ENCODE measurements at regions not wholly inside any gene's neighbourhood (a gene's known extent, or its start where the extent isn't known, plus 50 kb on each side); places are given as distances from the start of the nearest gene placed in this dataset.

- DNase-seq (ENCODE audit: extremely low read depth in 1 of 11, low read depth in 9 of 11, low spot score in 4 of 11): no peak
Observed at GRCh38 chr13:106651442-106651841, 83.5 kb upstream of the ARGLU1 start.

- no peak for DNase-seq (ENCODE audit: extremely low read depth in 1 of 11, low read depth in 9 of 11, low spot score in 4 of 11)
Observed at GRCh38 chr13:106650690-106651205, 82.8 kb upstream of the ARGLU1 start.

GRCh38 chr13:106649495-106649894 is 81.6 kb upstream of the ARGLU1 start:
- no peak for DNase-seq (ENCODE audit: extremely low read depth in 1 of 11, low read depth in 9 of 11, low spot score in 4 of 11)

- DNase-seq (ENCODE audit: extremely low read depth in 1 of 11, low read depth in 9 of 11, low spot score in 4 of 11): no peak
Observed at GRCh38 chr13:106640515-106640914, 72.6 kb upstream of the ARGLU1 start.

- DNase-seq (ENCODE audit: extremely low read depth in 1 of 11, low read depth in 9 of 11, low spot score in 4 of 11): no peak
Observed at GRCh38 chr13:106637519-106637918, 69.6 kb upstream of the ARGLU1 start.

GRCh38 chr13:106636492-106636891 is 68.6 kb upstream of the ARGLU1 start:
- DNase-seq (ENCODE audit: extremely low read depth in 1 of 11, low read depth in 9 of 11, low spot score in 4 of 11): no peak

- no peak for DNase-seq (ENCODE audit: extremely low read depth in 1 of 11, low read depth in 9 of 11, low spot score in 4 of 11)
Observed at GRCh38 chr13:106635616-106636015, 67.7 kb upstream of the ARGLU1 start.

- DNase-seq (ENCODE audit: extremely low read depth in 1 of 11, low read depth in 9 of 11, low spot score in 4 of 11): no peak
Observed at GRCh38 chr13:106633321-106633720, 65.4 kb upstream of the ARGLU1 start.

- DNase-seq (ENCODE audit: extremely low read depth in 1 of 11, low read depth in 9 of 11, low spot score in 4 of 11): no peak
Observed at GRCh38 chr13:106630650-106631049, 62.7 kb upstream of the ARGLU1 start.

GRCh38 chr13:106630162-106630561 is 62.2 kb upstream of the ARGLU1 start:
- no peak for DNase-seq (ENCODE audit: extremely low read depth in 1 of 11, low read depth in 9 of 11, low spot score in 4 of 11)

GRCh38 chr13:106628936-106629659 is 61.2 kb upstream of the ARGLU1 start:
- no peak for DNase-seq (ENCODE audit: extremely low read depth in 1 of 11, low read depth in 9 of 11, low spot score in 4 of 11)

GRCh38 chr13:106626473-106626872 is 58.5 kb upstream of the ARGLU1 start:
- no peak for DNase-seq (ENCODE audit: extremely low read depth in 1 of 11, low read depth in 9 of 11, low spot score in 4 of 11)

GRCh38 chr13:106625578-106625977 is 57.6 kb upstream of the ARGLU1 start:
- no peak for DNase-seq (ENCODE audit: extremely low read depth in 1 of 11, low read depth in 9 of 11, low spot score in 4 of 11)

GRCh38 chr13:106623799-106624460 is 56.0 kb upstream of the ARGLU1 start:
- no peak for DNase-seq (ENCODE audit: extremely low read depth in 1 of 11, low read depth in 9 of 11, low spot score in 4 of 11)

- DNase-seq (ENCODE audit: extremely low read depth in 1 of 11, low read depth in 9 of 11, low spot score in 4 of 11): no peak
Observed at GRCh38 chr13:106621833-106622232, 53.9 kb upstream of the ARGLU1 start.

GRCh38 chr13:106619688-106620555 is 52.0 kb upstream of the ARGLU1 start:
- peak in 7 of 11 donors; percentile 23 to 48 (median 40) for DNase-seq (ENCODE audit: extremely low read depth in 1 of 11, low read depth in 9 of 11, low spot score in 4 of 11)
